NB4 (cell line): ENCODE measurements at regions not wholly inside any gene's neighbourhood (a gene's known extent, or its start where the extent isn't known, plus 50 kb on each side); places are given as distances from the start of the nearest gene placed in this dataset.

Experiments used
- DNase-seq: peaks from one replicate; pipeline ENCODE4 v3.0.0; 2010; ENCODE audit warnings: low read depth
- H3K4me3 ChIP-seq: one replicate; pipeline ENCODE4 v1.5.1; 2011; ENCODE audit warnings: mild to moderate bottlenecking, low read depth, low read length, moderate library complexity
- CTCF ChIP-seq: IDR thresholded peaks from one replicate; pipeline ENCODE4 v1.5.1; 2012; ENCODE audit warnings: low read depth, low read length
- MAX ChIP-seq: IDR thresholded peaks from 2 replicates; pipeline ENCODE4 v1.6.1; 2011; ENCODE audit warnings: low read depth, low read length
- MYC ChIP-seq: IDR thresholded peaks from 2 replicates; pipeline ENCODE4 v1.6.1; 2011; ENCODE audit warnings: low read depth, low read length
- POLR2A ChIP-seq: IDR thresholded peaks from 2 replicates; pipeline ENCODE4 v1.6.1; 2011; ENCODE audit warnings: mild to moderate bottlenecking; ENCODE audit not compliant: insufficient read length; ENCODE audit errors: extremely low read depth

- no peak for DNase-seq
- TF ChIP-seq MYC (no peak), CTCF (no peak), MAX (no peak), POLR2A (no peak)
- H3K4me3 ChIP-seq: no peak overlapping the region
Measured at GRCh38 chr1:80910426-80910825, 890.3 kb upstream of the ADGRL2 start.

GRCh38 chr1:80909172-80909784, 891.5 kb upstream of the ADGRL2 start:
- no peak for TF ChIP-seq MAX
- TF ChIP-seq POLR2A: no peak
- TF ChIP-seq CTCF: no peak
- no peak for TF ChIP-seq MYC
- H3K4me3 ChIP-seq: no peak overlapping the region
- no peak for DNase-seq

GRCh38 chr1:80896781-80897356, 903.9 kb upstream of the ADGRL2 start:
- no peak for TF ChIP-seq POLR2A
- no peak for TF ChIP-seq MYC
- TF ChIP-seq CTCF: no peak
- TF ChIP-seq MAX: no peak
- H3K4me3 ChIP-seq: no peak overlapping the region
- no peak for DNase-seq

GRCh38 chr1:80894921-80895320, 905.8 kb upstream of the ADGRL2 start:
- DNase-seq: no peak
- no peak for TF ChIP-seq MYC
- no peak for TF ChIP-seq POLR2A
- TF ChIP-seq CTCF: no peak
- TF ChIP-seq MAX: no peak

GRCh38 chr1:80893115-80893514, 907.6 kb upstream of the ADGRL2 start:
- TF ChIP-seq MYC (no peak), CTCF (no peak), MAX (no peak), POLR2A (no peak)

More at GRCh38 chr1:80894921-80895320, 905.8 kb upstream of the ADGRL2 start:
- H3K4me3 ChIP-seq: no peak overlapping the region

More at GRCh38 chr1:80893115-80893514, 907.6 kb upstream of the ADGRL2 start:
- no peak for DNase-seq
- H3K4me3 ChIP-seq: no peak overlapping the region
